GM23338 (cell line): ENCODE measurements at regions not wholly inside any gene's neighbourhood (a gene's known extent, or its start where the extent isn't known, plus 50 kb on each side); places are given as distances from the start of the nearest gene placed in this dataset.

Source experiments
- ATAC-seq: fragments of 200-7000 bp; cut with Tn5 transposase; 3 replicates; pipeline ENCODE4 v1.9.1; 2020
- DNase-seq: peaks from one replicate; pipeline ENCODE4 v3.0.0-alpha.2; 2015; ENCODE audit warnings: low spot score
- H2AFZ ChIP-seq: fragments of 200-600 bp; sonication (generic); 2 replicates; pipeline ENCODE4 v1.8.0; 2016; ENCODE audit warnings: antibody characterized with exemption, mild to moderate bottlenecking, moderate library complexity
- H3F3A ChIP-seq: fragments of 200-600 bp; sonication (generic); replicated peaks from 2 replicates; pipeline ENCODE4 v1.8.0; 2017; ENCODE audit warnings: antibody characterized with exemption, mixed run types, low read depth
- H3K27ac ChIP-seq: fragments of 200-600 bp; sonication (generic); 2 replicates; pipeline ENCODE4 v1.6.1; 2016; ENCODE audit warnings: low read depth
- H3K27me3 ChIP-seq: fragments of 200-600 bp; sonication (generic); 2 replicates; pipeline ENCODE4 v1.8.0; 2016; ENCODE audit warnings: mild to moderate bottlenecking, mixed run types, moderate library complexity; ENCODE audit not compliant: insufficient read depth
- H3K36me3 ChIP-seq: fragments of 200-600 bp; sonication (generic); 2 replicates; pipeline ENCODE4 v1.8.0; 2016; ENCODE audit warnings: mild to moderate bottlenecking; ENCODE audit not compliant: insufficient read depth
- H3K4me1 ChIP-seq: fragments of 200-600 bp; sonication (generic); 2 replicates; pipeline ENCODE4 v1.8.0; 2016; ENCODE audit warnings: mild to moderate bottlenecking, moderate library complexity; ENCODE audit not compliant: insufficient read depth
- H3K4me2 ChIP-seq: fragments of 200-600 bp; sonication (generic); 2 replicates; pipeline ENCODE4 v1.7.1; 2017; ENCODE audit warnings: mixed run types
- H3K4me3 ChIP-seq: fragments of 200-600 bp; sonication (generic); 2 replicates; pipeline ENCODE4 v1.6.1; 2016; ENCODE audit warnings: mixed run types
- H3K79me2 ChIP-seq: fragments of 200-600 bp; sonication (generic); replicated peaks from 2 replicates; pipeline ENCODE4 v1.8.0; 2017; ENCODE audit warnings: mild to moderate bottlenecking; ENCODE audit not compliant: insufficient read depth
- H3K9me2 ChIP-seq: fragments of 200-600 bp; sonication (generic); 2 replicates; pipeline ENCODE4 v1.8.0; 2017; ENCODE audit not compliant: insufficient read depth
- H4K20me1 ChIP-seq: fragments of 200-600 bp; sonication (generic); replicated peaks from 2 replicates; pipeline ENCODE4 v1.8.0; 2017; ENCODE audit warnings: mild to moderate bottlenecking; ENCODE audit not compliant: insufficient read depth
- H3K27ac Mint-ChIP-seq: 2 replicates; pipeline ENCODE4 v1.8.0; 2020; ENCODE audit warnings: inconsistent platforms, mild to moderate bottlenecking, moderate library complexity, mixed read lengths
- H3K27me3 Mint-ChIP-seq: 3 replicates; pipeline ENCODE4 v1.8.0; 2022; ENCODE audit warnings: low read depth, mild to moderate bottlenecking, moderate library complexity, mixed read lengths, inconsistent platforms; ENCODE audit not compliant: insufficient read depth, poor library complexity
- H3K36me3 Mint-ChIP-seq: 3 replicates; pipeline ENCODE4 v1.8.0; 2021; ENCODE audit warnings: low read depth, mild to moderate bottlenecking, inconsistent platforms, moderate library complexity, mixed read lengths
- H3K4me1 Mint-ChIP-seq: 3 replicates; pipeline ENCODE4 v1.8.0; 2020; ENCODE audit warnings: mild to moderate bottlenecking, inconsistent platforms, mixed read lengths
- H3K4me3 Mint-ChIP-seq: 3 replicates; pipeline ENCODE4 v1.8.0; 2021; ENCODE audit warnings: moderate library complexity, mild to moderate bottlenecking, inconsistent platforms, mixed read lengths
- H3K9me3 Mint-ChIP-seq: 3 replicates; pipeline ENCODE4 v1.8.0; 2020; ENCODE audit warnings: moderate library complexity, mild to moderate bottlenecking, inconsistent platforms, mixed read lengths
- CREB1 ChIP-seq: fragments of 250-450 bp; sonication (Bioruptor Pico); IDR thresholded peaks from 2 replicates; pipeline ENCODE4 v1.5.0; 2020; ENCODE audit warnings: low read depth, mild to moderate bottlenecking, moderate library complexity
- ETS1 ChIP-seq: IDR thresholded peaks from 2 replicates; pipeline ENCODE4 v1.6.1; 2016; ENCODE audit warnings: antibody characterized with exemption
- EZH2phosphoT487 ChIP-seq: fragments of 200-600 bp; sonication (generic); IDR thresholded peaks from one replicate; pipeline ENCODE4 v1.8.1; 2018; ENCODE audit warnings: antibody characterized with exemption; ENCODE audit not compliant: unreplicated experiment
- JUNB ChIP-seq: IDR thresholded peaks from one replicate; pipeline ENCODE4 v1.6.1; 2016; ENCODE audit warnings: antibody characterized with exemption; ENCODE audit not compliant: unreplicated experiment
- NANOG ChIP-seq: IDR thresholded peaks from 2 replicates; pipeline ENCODE4 v1.6.1; 2016; ENCODE audit warnings: antibody characterized with exemption, borderline replicate concordance
- POLR2AphosphoS5 ChIP-seq: IDR thresholded peaks from 2 replicates; pipeline ENCODE4 v1.6.1; 2016; ENCODE audit warnings: antibody characterized with exemption, low read depth
- STAT1 ChIP-seq: IDR thresholded peaks from one replicate; pipeline ENCODE4 v1.6.1; 2016; ENCODE audit warnings: antibody characterized with exemption; ENCODE audit not compliant: unreplicated experiment
- ZNF114 ChIP-seq: fragments of 250-450 bp; sonication (Bioruptor Pico); IDR thresholded peaks from 2 replicates; pipeline ENCODE4 v1.5.0; 2020; ENCODE audit warnings: mild to moderate bottlenecking, moderate library complexity
- ZNF331 ChIP-seq: fragments of 250-450 bp; sonication (Bioruptor Pico); IDR thresholded peaks from 2 replicates; pipeline ENCODE4 v1.5.0; 2020; ENCODE audit warnings: low read depth, mild to moderate bottlenecking, moderate library complexity
- ZNF462 ChIP-seq: fragments of 250-450 bp; sonication (Bioruptor Pico); IDR thresholded peaks from 2 replicates; pipeline ENCODE4 v1.5.0; 2020; ENCODE audit warnings: mild to moderate bottlenecking, moderate library complexity
- TF ChIP-seq, protein P1 (sequence below), 2 experiments: fragments of 200-600 bp in 1 of 2; sonication (generic) in 1 of 2; conservative IDR thresholded peaks; 2 replicates each; pipeline versions ENCODE4 v1.5.1 to v1.6.1; 2016 to 2017; ENCODE audit warnings: antibody characterized with exemption in 2 of 2, low read depth in 2 of 2, mild to moderate bottlenecking in 2 of 2, moderate library complexity in 1 of 2

GRCh38 chr13:32840113-32840512 lies 176.1 kb upstream of the KL start:
- Histone ChIP-seq H4K20me1 (no peaks in the 10 kb centered on the region), H3K4me1 (peaks cover 24% of the 10 kb centered on the region), H3K27me3 (no peaks in the 10 kb centered on the region), H3F3A (no peaks in the 10 kb centered on the region), H3K36me3 (no peaks in the 10 kb centered on the region), H3K4me3 (no peak overlapping the region), H2AFZ (no peak overlapping the region), H3K4me2 (no peak overlapping the region), H3K27ac (no peak overlapping the region), H3K9me2 (no peaks in the 10 kb centered on the region), H3K79me2 (no peaks in the 10 kb centered on the region)
- H3K4me3 Mint-ChIP-seq, result no peak overlapping the region
- H3K36me3 Mint-ChIP-seq, result peaks cover 7% of the 10 kb centered on the region; the same call in 1 of the 3 replicates
- H3K4me1 Mint-ChIP-seq, result peaks cover 24% of the 10 kb centered on the region
- peaks cover 13% of the 10 kb centered on the region for H3K27me3 Mint-ChIP-seq
- ATAC-seq, result no peak
- no peak for DNase-seq
- H3K27ac Mint-ChIP-seq, result no peak overlapping the region
- peaks cover 15% of the 10 kb centered on the region for H3K9me3 Mint-ChIP-seq
- TF ChIP-seq ZNF114 (CRISPR knock-in tag) (no peak), CREB1 (CRISPR knock-in tag) (no peak), ZNF331 (no peak), ETS1 (no peak), NANOG (no peak), JUNB (no peak), STAT1 (no peak), EZH2phosphoT487 (no peak), POLR2AphosphoS5 (no peak), ZNF462 (CRISPR knock-in tag) (no peak)
- TF ChIP-seq, protein P1, sequence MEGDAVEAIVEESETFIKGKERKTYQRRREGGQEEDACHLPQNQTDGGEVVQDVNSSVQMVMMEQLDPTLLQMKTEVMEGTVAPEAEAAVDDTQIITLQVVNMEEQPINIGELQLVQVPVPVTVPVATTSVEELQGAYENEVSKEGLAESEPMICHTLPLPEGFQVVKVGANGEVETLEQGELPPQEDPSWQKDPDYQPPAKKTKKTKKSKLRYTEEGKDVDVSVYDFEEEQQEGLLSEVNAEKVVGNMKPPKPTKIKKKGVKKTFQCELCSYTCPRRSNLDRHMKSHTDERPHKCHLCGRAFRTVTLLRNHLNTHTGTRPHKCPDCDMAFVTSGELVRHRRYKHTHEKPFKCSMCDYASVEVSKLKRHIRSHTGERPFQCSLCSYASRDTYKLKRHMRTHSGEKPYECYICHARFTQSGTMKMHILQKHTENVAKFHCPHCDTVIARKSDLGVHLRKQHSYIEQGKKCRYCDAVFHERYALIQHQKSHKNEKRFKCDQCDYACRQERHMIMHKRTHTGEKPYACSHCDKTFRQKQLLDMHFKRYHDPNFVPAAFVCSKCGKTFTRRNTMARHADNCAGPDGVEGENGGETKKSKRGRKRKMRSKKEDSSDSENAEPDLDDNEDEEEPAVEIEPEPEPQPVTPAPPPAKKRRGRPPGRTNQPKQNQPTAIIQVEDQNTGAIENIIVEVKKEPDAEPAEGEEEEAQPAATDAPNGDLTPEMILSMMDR (conservative IDR thresholded peaks at IDR 0.05; ENCODE audit: low read depth in 2 of 2), result no peak
